ENCODE measurements at regions not wholly inside any gene's neighbourhood (a gene's known extent, or its start where the extent isn't known, plus 50 kb on each side); places are given as distances from the start of the nearest gene placed in this dataset.

DNA sequence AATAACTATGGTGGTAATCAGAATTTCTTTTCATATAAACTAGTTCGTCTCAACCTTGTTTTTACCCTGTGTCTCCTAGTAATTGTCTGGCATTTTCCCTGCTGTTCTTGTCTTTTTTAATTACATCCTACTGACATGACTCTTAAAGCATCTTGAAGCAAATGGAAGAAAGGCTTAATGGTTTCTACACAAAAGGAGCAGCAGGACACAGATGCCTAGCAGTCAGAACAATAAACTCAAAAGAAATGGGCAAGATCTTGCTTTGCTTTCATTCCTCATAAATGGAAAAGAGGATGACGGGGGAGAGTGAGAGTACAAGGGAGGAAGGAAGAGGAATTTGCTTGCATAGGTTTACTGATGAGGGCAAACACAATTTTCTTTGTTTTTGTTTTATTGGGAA, 293.2 kb upstream of the EMCN start:
- TF ChIP-seq, protein P1, sequence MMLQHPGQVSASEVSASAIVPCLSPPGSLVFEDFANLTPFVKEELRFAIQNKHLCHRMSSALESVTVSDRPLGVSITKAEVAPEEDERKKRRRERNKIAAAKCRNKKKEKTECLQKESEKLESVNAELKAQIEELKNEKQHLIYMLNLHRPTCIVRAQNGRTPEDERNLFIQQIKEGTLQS (CRISPR knock-in tag; conservative IDR thresholded peaks at IDR 0.05): no peak
- TF ChIP-seq, protein P2, sequence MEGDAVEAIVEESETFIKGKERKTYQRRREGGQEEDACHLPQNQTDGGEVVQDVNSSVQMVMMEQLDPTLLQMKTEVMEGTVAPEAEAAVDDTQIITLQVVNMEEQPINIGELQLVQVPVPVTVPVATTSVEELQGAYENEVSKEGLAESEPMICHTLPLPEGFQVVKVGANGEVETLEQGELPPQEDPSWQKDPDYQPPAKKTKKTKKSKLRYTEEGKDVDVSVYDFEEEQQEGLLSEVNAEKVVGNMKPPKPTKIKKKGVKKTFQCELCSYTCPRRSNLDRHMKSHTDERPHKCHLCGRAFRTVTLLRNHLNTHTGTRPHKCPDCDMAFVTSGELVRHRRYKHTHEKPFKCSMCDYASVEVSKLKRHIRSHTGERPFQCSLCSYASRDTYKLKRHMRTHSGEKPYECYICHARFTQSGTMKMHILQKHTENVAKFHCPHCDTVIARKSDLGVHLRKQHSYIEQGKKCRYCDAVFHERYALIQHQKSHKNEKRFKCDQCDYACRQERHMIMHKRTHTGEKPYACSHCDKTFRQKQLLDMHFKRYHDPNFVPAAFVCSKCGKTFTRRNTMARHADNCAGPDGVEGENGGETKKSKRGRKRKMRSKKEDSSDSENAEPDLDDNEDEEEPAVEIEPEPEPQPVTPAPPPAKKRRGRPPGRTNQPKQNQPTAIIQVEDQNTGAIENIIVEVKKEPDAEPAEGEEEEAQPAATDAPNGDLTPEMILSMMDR (IDR thresholded peaks at IDR 0.05): no peak
- TF ChIP-seq, protein P3, sequence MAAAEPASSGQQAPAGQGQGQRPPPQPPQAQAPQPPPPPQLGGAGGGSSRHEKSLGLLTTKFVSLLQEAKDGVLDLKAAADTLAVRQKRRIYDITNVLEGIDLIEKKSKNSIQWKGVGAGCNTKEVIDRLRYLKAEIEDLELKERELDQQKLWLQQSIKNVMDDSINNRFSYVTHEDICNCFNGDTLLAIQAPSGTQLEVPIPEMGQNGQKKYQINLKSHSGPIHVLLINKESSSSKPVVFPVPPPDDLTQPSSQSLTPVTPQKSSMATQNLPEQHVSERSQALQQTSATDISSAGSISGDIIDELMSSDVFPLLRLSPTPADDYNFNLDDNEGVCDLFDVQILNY (CRISPR knock-in tag; IDR thresholded peaks at IDR 0.05): no peak
- TF ChIP-seq ZNF423 (CRISPR knock-in tag; IDR thresholded peaks at IDR 0.05) (no peak), ZNF317 (CRISPR knock-in tag; IDR thresholded peaks at IDR 0.05; ENCODE audit: borderline replicate concordance, low read depth) (no peak), FOXK1 (CRISPR knock-in tag; IDR thresholded peaks at IDR 0.05) (no peak), NR3C1 (CRISPR knock-in tag; conservative IDR thresholded peaks at IDR 0.05; ENCODE audit: low read depth) (no peak), SMAD4 (CRISPR knock-in tag; IDR thresholded peaks at IDR 0.05) (no peak), TCF7 (CRISPR knock-in tag; IDR thresholded peaks at IDR 0.05; ENCODE audit: low read depth) (no peak)
- TF ChIP-seq, protein P4, sequence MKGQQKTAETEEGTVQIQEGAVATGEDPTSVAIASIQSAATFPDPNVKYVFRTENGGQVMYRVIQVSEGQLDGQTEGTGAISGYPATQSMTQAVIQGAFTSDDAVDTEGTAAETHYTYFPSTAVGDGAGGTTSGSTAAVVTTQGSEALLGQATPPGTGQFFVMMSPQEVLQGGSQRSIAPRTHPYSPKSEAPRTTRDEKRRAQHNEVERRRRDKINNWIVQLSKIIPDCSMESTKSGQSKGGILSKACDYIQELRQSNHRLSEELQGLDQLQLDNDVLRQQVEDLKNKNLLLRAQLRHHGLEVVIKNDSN (CRISPR knock-in tag; IDR thresholded peaks at IDR 0.05): no peak
- TF ChIP-seq, protein P5, sequence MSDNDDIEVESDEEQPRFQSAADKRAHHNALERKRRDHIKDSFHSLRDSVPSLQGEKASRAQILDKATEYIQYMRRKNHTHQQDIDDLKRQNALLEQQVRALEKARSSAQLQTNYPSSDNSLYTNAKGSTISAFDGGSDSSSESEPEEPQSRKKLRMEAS (CRISPR knock-in tag; IDR thresholded peaks at IDR 0.05): no peak
